HG03159 (cell line): ENCODE measurements at regions not wholly inside any gene's neighbourhood (a gene's known extent, or its start where the extent isn't known, plus 50 kb on each side); places are given as distances from the start of the nearest gene placed in this dataset.
"Not testable (repeated sequence)": the region's sequence is repeated elsewhere in the genome, so short reads cannot be mapped to it uniquely, and the experiment has no call there.

Source experiments
- ATAC-seq: cut with Tn5 transposase; IDR thresholded peaks from one replicate; pipeline ENCODE4 v1.9.1; 2021; ENCODE audit warnings: mild to moderate bottlenecking, moderate library complexity; ENCODE audit not compliant: unreplicated experiment

DNA sequence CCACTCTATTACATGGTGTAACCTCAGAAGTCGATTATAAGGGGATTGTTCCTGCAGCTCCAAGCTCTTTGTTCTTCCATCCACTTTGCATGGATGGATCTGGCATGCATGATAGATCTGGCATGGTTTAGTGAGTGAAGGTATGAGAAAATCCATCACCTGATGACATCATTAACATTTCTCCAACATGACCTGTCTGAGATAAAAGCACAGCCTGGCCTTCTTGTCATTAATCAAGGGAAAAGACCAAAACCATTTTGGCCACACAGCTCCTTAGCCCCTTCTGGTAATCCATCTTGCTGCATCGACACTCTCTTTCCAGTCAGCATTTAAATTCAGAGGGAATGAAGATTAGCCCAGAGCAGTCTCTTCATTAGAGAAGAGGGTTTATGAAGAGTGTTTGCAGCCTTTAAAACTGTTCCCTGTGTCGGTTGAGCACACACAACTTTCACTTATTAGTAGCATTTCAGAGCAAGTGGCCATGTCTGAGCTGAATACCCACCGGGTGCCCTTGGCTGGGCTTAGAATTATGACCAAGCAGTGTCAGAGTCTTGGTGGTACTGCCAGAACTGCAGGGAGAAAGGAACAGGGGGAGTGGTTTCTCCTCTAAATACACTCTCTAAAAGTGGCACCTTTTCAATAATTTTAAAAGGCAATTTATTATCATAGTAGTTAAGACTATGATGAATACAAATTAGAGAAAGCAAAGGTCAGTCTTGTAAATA is 246.0 kb downstream of the HAPSTR1 start:
- ATAC-seq, result no peak

DNA sequence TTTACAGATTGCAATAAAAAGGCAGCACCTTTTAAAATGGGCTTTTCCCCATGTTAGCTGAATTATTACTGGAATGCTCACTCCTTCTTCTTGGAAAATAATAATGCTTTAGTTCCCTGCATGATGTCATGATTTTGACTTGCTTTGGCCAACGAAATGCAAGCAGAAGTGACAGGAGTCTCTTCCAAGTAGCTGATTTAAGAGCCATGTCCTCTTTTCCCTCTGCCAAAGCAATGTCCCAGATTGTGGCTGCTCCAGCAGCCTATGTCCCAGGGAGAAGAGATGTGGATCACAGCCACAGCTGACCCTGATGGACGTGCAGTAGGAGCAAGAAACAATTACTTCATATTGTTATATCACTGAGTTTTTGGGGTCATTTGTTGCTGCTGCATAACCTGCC is 246.6 kb downstream of the HAPSTR1 start:
- no peak for ATAC-seq

DNA sequence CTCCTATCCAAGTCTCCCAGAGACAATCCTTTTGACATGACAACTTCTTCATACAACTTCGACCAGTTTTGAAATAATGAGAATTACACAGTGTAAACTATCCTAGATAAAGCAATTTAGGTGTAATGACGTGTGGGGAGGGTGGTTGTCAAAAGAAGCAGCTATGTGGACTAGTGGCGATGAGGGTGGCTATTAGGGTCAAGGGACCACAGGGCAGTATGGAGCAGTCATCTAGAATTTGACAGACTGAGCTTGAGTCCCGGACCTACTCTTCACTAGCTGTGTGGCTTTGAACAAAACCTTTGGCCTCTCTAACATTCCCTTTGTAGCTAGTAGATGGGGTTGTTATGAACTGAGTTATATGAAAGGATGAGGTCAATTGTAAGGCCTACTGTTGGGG is 247.1 kb downstream of the HAPSTR1 start:
- ATAC-seq, result no peak

DNA sequence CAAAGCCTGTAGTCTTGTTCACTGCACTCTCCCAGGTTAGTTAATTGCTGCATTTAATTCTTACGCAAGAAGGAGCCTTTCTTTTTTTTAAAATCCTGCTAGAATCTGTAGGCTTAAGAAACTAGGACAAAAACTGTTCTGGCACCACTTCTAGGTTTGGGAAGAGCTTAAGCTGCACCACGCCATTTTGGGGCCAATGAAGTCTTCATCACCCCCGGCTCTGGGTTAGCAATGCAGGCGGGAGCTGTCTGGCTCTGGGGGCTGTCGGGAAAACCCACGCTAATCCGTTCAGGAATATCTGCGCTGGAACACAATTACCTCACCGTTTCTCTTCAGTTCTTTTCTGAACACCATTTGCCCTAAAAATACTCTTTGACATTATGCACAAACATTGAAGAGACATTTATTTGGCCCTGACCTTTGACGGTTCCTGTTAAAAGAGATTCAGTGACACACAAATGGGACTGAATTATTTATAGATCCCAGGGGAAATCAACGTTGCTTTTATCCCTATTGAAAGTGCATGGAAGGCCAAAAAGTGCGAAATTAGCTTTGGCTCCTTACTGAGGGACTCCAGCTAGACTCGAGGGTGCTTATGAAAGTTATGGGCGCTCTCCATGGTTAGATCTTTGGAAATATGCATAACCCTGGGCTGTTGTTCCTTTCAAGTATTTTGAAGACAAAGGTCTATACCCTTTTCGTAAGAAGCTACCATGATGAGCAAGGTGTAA is 249.2 kb downstream of the HAPSTR1 start:
- no peak for ATAC-seq

DNA sequence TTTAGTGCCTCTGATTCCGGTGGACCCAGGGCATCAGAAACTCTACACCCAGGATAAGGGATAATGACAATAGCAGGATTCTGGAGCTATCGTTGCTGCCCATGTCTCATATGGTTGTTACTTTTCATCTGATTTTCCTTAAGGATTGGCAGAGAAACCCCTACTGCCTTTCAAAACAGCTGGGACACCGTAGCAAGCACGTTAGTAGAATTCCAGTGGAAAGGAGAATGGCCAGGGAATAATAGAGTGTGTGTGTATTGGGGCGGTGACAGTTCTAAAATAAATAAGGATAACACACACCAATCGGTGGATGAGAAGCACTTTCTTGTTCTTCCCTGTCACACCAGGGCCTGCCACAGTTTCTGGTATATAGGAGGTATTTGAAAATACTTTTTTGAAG is 251.8 kb downstream of the HAPSTR1 start:
- no peak for ATAC-seq

DNA sequence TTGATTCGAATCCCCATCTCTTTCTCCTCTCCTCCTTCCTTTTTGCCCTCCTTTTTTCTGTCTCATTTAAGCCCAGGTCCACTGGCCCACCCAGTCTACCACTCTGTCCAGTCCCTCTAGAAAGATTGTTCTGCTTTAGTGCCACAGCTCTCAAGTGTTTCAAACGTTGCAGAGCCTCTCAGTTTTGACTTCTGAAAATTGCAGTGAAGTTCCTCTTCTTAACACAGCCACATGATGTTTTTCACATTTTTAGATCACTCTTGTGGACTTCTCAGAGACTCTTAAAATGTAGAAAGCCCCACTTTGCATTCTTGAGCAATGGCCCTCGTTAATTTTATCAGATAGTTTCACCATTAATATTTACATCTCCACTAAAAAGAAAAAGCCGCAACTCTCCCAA is 253.1 kb downstream of the HAPSTR1 start:
- ATAC-seq, result no peak

DNA sequence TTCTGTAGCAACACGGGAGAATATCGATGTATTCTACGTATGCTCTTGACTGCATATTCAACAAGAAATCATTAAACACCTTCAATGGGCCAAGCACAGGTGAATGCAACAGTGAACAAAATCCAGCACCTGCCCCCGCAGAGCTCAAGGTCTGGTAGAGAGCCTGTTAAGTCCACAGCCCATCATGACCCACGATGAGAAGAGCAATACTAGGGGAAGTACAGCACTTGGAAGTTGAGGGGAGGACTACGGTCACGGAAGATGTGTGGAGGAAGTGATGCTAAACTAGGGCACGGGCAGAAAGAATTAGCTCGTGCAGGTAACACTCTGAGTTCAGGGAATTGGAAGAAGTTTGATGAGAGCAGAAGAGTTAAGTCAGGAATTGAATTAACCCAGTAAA is 253.6 kb downstream of the HAPSTR1 start:
- ATAC-seq, result no peak

DNA sequence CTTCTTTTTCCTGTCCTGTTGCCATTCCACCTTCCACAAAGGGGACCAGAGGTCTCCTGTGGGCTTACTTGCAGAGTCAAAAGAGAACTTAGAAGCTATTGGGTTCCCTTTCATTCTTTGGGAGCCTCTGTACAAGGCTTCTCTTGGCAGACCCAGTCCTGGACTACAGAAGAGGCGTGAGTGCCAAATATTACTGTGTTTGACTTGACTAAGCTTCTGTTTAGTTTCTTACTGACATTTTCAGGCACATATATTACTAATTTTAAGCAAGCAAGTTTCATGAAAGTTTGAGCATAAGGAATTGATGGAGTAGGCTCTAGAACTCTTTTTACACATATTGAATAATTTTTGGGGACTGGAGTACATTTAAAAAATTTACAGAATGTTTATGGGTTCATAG is 254.4 kb downstream of the HAPSTR1 start:
- ATAC-seq, result no peak

DNA sequence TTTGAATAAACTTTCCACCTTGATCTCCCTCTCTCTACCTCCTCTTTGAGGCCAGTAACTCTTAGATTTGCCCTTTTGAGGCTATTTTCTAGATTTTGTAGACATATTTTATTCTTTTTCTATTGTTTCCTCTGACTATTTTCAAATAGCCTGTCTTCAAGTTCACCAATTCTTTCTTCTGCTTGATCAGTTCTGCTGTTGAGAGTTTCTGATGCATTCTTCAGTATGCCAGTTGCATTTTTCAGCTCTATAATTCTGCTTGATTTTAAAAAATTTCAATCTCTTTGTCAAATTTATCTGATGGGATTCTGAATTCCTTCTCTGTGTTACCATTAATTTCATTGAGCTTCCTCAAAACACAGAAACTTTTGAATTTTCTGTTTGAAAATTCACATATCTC is 257.5 kb downstream of the HAPSTR1 start:
- ATAC-seq, result no peak

DNA sequence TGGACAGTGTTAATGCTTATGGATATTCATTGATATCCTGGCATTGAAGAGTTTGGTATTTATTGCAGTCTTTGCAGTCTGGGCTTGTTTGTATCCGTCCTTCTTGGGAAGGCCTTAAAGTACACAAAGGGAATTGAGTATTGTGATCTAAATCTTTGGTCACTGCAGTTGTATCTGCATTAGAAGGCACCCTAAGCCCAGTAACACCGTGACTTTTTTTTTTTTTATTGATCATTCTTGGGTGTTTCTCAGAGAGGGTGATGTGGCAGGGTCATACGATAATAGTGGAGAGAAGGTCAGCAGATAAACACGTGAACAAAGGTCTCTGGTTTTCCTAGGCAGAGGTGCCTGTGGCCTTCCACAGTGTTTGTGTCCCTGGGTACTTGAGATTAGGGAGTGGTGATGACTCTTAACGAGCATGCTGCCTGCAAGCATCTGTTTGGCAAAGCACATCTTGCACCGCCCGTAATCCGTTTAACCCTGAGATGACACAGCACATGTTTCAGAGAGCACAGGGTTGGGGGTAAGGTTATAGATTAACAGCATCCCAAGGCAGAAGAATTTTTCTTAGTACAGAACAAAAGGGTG is 258.0 kb downstream of the HAPSTR1 start:
- ATAC-seq, result not testable (repeated sequence)

DNA sequence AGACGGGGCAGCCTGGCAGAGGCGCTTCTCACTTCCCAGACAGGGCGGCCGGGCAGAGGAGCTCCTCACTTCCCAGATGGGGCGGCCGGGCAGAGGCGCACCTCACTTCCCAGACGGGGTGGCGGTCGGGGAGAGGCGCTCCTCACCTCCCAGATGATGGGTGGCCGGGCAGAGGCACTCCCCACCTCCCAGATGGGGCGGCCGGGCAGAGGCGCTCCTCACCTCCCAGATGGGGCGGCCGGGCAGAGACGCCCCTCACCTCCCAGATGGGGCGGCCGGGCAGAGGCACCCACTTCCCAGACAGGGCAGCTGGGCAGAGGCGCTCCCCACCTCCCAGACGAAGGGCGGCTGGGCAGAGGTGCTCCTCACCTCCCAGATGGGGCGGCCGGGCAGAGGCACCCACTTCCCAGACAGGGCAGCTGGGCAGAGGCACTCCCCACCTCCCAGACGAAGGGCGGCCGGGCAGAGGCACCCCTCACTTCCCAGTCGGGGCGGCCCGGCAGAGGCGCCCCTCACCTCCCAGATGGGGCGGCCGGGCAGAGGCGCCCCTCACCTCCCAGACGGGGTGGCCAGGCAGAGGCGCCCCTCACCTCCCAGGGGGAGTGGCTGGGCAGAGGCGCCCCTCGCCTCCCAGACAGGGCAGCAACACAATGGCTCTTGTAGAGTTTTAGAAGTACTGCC is 258.8 kb downstream of the HAPSTR1 start:
- not testable (repeated sequence) for ATAC-seq

DNA sequence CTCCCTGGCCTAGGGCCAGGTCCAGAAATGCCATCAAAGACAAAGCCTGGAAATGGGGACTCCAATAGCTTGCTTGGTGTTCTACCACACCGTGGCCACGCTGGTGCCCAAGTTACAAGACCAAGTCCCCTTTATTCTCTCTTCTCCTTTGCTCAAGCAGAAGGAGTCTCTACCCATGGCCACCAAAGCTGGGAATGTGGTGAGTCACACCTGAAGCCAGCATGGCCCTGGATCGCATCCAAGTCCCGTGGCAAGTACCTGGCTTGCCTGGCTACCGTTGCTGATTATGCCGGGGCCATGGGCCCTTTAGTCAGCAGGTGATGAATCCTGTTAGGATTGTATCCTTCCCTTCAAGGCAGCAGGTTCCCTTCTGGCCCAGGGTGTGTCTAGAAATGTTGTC is 260.0 kb downstream of the HAPSTR1 start:
- ATAC-seq, result no peak

DNA sequence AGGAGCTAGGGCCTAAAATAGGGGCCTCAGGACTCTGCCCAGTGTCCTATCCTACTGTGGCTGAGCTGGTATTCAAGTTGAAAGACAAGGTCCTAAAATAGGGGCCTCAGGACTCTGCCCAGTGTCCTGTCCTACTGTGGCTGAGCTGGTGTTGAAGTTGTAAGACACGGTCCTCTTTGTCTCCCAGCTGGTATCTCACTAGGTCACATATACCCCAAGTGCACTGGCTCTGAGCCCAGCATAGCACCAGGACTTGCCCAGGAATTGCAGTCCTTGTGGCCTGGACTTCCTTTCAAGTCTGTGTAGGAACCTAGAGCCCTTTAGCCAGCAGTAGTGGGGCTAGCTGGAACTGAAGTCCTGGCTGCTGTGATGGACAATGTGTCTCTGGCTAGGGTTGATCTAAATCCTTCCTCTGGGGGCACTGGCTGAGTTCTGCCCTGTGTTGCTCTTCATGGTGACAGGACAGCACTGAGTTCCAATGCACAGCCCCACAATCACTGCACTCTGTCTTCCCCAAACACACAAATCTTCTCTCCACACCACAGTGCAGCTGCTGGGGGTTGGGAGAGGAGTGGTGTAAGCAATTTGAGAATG is 260.5 kb downstream of the HAPSTR1 start:
- no peak for ATAC-seq

DNA sequence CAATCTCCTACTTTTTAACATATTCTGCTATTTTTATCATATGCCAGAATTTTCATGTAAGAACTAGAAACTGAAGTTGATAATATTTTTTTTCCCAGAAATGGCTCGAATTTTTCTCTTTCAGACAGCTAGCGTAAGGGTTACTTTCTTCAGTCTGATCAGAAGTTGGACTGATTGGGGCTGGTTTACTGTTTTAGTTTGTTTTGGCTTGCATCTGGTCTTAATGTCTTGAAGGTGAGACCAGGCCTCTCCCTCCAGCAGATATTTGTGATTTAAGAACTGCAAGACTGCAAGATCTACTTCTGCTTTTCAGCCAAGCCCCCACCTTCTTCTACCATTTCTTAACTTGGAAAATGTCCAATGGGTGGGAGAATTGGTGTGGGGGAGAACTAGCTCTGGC is 266.4 kb downstream of the HAPSTR1 start:
- no peak for ATAC-seq

DNA sequence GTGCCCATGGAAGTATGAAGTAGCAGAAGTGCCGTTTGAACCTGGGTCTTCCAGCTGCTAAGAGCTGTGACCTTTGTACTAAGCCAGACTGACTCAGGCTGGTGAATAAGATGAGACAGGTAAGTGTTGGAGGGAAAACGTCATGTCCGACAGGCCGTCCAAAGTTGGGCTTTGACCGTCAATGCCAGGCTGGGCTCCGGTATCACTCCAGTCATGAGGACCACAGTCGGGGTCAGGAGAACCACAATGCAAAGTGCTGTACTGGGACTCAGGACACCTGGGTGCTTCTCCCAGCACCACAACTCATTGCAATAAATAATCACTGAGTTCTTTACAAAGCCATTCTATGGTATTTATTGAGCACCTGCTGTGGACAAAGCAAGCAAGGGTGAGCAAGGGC is 268.6 kb downstream of the HAPSTR1 start:
- ATAC-seq, result no peak

DNA sequence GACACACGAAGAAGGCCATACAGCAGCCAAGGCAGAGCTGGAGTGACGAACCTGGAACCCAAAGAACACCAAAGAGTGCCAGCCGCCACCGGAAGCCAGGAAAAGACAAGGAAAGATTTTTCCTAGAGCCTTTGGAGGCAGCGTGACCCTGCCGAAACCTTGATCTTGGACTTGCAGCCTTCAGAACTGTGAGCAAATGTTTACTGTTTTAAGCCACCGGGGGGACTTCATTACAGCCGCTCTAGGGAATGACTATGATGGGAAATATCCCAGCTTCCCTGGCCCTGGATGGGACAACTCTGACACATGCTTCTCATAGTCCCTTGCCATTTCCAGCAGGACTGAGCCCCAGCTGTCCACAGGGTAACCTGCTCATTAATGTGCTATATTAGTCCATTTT is 270.6 kb downstream of the HAPSTR1 start:
- no peak for ATAC-seq

DNA sequence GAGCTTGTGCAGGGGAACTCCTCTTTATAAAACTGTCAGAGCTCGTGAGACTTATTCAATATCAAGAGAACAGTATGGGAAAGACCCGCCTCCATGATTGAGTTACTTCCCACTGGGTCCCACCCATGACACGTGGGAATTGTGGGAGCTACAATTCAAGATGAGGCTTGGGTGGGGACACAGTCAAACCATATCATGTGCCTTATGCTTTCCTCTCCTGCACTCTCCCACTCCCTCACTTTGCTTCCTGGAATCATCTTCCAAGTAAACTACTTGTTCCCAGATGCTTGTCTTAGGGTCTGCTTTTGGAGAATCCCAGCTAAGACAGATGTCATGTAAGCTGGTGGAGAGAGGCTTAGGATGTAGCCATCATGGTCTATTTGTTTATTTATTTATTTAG is 271.2 kb downstream of the HAPSTR1 start:
- ATAC-seq, result no peak

DNA sequence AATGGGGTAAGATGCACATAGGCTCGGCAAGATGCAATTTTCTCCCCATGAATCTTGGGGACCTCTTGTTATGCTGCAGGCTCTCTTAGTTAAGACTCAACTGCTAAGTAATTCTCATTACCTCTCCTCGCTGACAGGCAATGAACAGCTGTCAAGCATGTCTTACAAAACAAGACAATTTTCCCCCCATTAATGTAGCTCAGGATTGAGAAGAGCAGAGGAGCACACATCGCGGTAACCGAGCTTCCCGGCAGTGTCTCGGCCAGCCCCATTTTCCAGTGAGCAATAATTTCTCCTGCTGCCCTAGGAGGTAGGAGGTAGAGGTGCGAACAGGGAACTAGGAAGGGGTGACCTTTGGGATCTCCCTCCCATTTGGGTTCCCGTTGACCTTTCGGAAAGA is 272.1 kb downstream of the HAPSTR1 start:
- ATAC-seq, result no peak

DNA sequence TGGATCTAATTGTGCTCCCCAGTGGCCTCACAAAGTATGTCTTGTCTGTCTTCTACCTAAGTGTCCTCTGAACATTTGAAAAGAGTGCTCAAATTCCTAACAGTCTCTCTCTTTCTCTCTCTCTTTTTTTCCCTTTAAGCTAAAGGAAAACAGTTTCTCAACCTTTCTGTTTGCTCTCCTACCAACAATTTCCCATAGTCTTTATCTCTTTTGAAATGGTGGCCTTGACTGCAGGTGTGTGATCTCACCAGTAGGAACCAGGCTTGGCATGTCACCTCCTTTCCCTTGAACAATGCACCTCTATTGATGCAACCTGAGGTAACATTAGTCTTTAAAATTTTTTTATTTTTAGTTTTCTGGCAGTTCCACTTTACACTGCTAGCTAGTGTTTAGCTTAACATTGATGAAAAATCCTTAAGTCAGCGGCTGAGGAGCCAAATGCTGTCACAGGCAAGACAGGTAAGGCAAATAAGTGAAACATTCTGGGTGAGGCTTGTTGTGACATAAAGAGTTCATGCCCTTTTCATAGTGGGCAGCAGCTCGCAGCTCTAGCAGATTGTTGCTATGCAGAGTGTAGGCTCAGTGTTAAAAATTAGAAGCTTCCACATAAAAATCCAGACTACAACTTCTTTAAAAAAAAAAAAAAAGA is 273.4 kb downstream of the HAPSTR1 start:
- no peak for ATAC-seq

DNA sequence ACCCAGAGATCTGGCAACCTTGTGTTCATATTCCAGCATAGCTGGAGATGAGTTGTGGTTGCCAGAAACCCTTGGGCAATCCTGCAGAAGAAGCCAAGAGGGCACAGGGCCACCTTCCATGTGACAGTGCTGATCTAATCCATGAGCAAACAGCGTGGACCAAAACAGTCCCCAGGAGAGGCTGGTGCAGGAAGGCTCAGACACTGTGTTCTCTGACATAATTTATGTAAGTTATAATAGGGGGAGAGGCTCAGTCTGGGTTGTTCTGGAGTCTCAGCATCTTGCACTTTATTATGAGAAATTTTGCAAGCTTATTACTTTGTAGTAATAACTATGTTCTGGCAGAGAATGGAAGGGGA is 273.9 kb downstream of the HAPSTR1 start:
- no peak for ATAC-seq
